Endothelial cell of umbilical vein (primary cell): ENCODE measurements at regions not wholly inside any gene's neighbourhood (a gene's known extent, or its start where the extent isn't known, plus 50 kb on each side); places are given as distances from the start of the nearest gene placed in this dataset.

Experiments
- BruUV-seq: library from RNA; stranded (reverse); fragments of 400-500 nt; replicated peaks from 2 replicates; lab custom pipeline; 2021; lab: Mats Ljungman, UMichigan
- CTCF ChIA-PET: fragments of 300-600, 350-600 bp; sonication (Branson Sonifier 250); formaldehyde crosslinking; loops from one replicate; lab custom pipeline; 2021; ENCODE audit warnings: antibody characterized with exemption, inconsistent platforms; lab: Charles Lee
- POLR2A ChIA-PET: fragments of 300-600, 350-600 bp; sonication (Branson Sonifier 250); formaldehyde crosslinking; loops from one replicate; lab custom pipeline; 2021; ENCODE audit warnings: antibody characterized with exemption, inconsistent platforms; lab: Charles Lee
- DNase-seq: peaks from one replicate; pipeline ENCODE4 v3.0.0-alpha.2; 2011; ENCODE audit warnings: low read depth, low spot score
- FAIRE-seq: peaks from 2 replicates; lab custom pipeline; 2011; peaks lifted over from hg19 to GRCh38; lab: Jason Lieb, UNC
- H2AFZ ChIP-seq: 2 replicates; pipeline ENCODE4 v1.6.0; 2012; ENCODE audit warnings: low read depth, low read length, control low read depth, inconsistent platforms
- H3K27ac ChIP-seq: 2 replicates; pipeline ENCODE4 v1.5.1; 2011; ENCODE audit warnings: low read depth, mild to moderate bottlenecking, control low read depth, low read length, moderate library complexity; ENCODE audit not compliant: insufficient read depth
- H3K27me3 ChIP-seq, 2 experiments: 2 replicates each; pipeline versions ENCODE4 v1.6.0 to v1.6.1; 2011; ENCODE audit warnings: low read length in 2 of 2, mixed read lengths in 1 of 2; ENCODE audit not compliant: control insufficient read depth in 2 of 2, insufficient read depth in 2 of 2
- H3K36me3 ChIP-seq, 2 experiments: 2 replicates in 1 of 2; 3 replicates in 1 of 2; pipeline ENCODE4 v1.5.1; 2011; ENCODE audit warnings: low read length in 2 of 2, mild to moderate bottlenecking in 1 of 2, moderate library complexity in 1 of 2; ENCODE audit not compliant: control insufficient read depth in 2 of 2, insufficient read depth in 2 of 2; ENCODE audit errors: extremely low read depth in 1 of 2
- H3K4me1 ChIP-seq: 3 replicates; pipeline ENCODE4 v1.5.1; 2011; ENCODE audit warnings: mild to moderate bottlenecking, low read length; ENCODE audit not compliant: control insufficient read depth, insufficient read depth; ENCODE audit errors: extremely low read depth
- H3K4me2 ChIP-seq: 2 replicates; pipeline ENCODE4 v1.6.1; 2011; ENCODE audit warnings: low read length, control low read depth, mixed read lengths; ENCODE audit not compliant: insufficient read depth
- H3K4me3 ChIP-seq, 3 experiments: fragments of 200-600 bp in 1 of 3; sonication (generic), shearing (Covaris generic) in 1 of 3; replicated peaks in 1 of 3; 2 replicates each; pipeline ENCODE4 v1.5.1; 2011 to 2016; ENCODE audit warnings: control low read depth in 3 of 3, low read length in 3 of 3, mild to moderate bottlenecking in 2 of 3, inconsistent platforms in 1 of 3, low read depth in 1 of 3, moderate library complexity in 1 of 3; ENCODE audit not compliant: insufficient read depth in 1 of 3
- H3K79me2 ChIP-seq: 2 replicates; pipeline ENCODE4 v1.6.0; 2012; ENCODE audit warnings: low read length, inconsistent platforms; ENCODE audit not compliant: control insufficient read depth, insufficient read depth
- H3K9ac ChIP-seq: replicated peaks from 2 replicates; pipeline ENCODE3; 2011; ENCODE audit warnings: low read length, control low read depth; ENCODE audit not compliant: insufficient read depth; ENCODE audit errors: extremely low read depth
- H3K9me1 ChIP-seq: replicated peaks from 3 replicates; pipeline ENCODE4 v1.6.0; 2011; ENCODE audit warnings: mild to moderate bottlenecking, low read length; ENCODE audit not compliant: control insufficient read depth, insufficient read depth; ENCODE audit errors: extremely low read depth
- H3K9me3 ChIP-seq: replicated peaks from 2 replicates; pipeline ENCODE4 v1.5.1; 2012; ENCODE audit warnings: low read length, inconsistent platforms; ENCODE audit not compliant: control insufficient read depth, insufficient read depth
- H4K20me1 ChIP-seq: replicated peaks from 2 replicates; pipeline ENCODE3; 2011; ENCODE audit warnings: mild to moderate bottlenecking, low read length; ENCODE audit not compliant: control insufficient read depth, insufficient read depth; ENCODE audit errors: extremely low read depth
- EZH2 ChIP-seq: IDR thresholded peaks from 2 replicates; pipeline ENCODE4 v1.6.1; 2012; ENCODE audit warnings: borderline replicate concordance, low read depth, mild to moderate bottlenecking, moderate library complexity, low read length, inconsistent platforms; ENCODE audit not compliant: severe bottlenecking
- FOS ChIP-seq: IDR thresholded peaks from 2 replicates; pipeline ENCODE4 v1.6.1; 2011; ENCODE audit warnings: mild to moderate bottlenecking, low read length, moderate library complexity, borderline replicate concordance; ENCODE audit not compliant: insufficient read depth
- GATA2 ChIP-seq: IDR thresholded peaks from 2 replicates; pipeline ENCODE4 v1.7.0; 2011; ENCODE audit warnings: low read depth, mild to moderate bottlenecking, moderate library complexity, mixed read lengths, low read length; ENCODE audit not compliant: insufficient read length, insufficient read depth
- JUN ChIP-seq: IDR thresholded peaks from 2 replicates; pipeline ENCODE4 v1.6.1; 2011; ENCODE audit warnings: borderline replicate concordance, low read depth; ENCODE audit not compliant: insufficient read length, insufficient read depth
- MYC ChIP-seq: IDR thresholded peaks from one replicate; pipeline ENCODE4 v1.6.1; 2011; ENCODE audit warnings: mild to moderate bottlenecking, low read depth, low read length
- POLR2A ChIP-seq: IDR thresholded peaks from 2 replicates; pipeline ENCODE4 v1.6.1; 2012; ENCODE audit warnings: low read depth, mild to moderate bottlenecking, control low read depth, low read length
- POLR2AphosphoS5 ChIP-seq: IDR thresholded peaks from 2 replicates; pipeline ENCODE4 v1.6.1; 2012; ENCODE audit warnings: low read depth, mild to moderate bottlenecking, control low read depth, low read length, moderate library complexity; ENCODE audit not compliant: insufficient read depth
- dilution Hi-C: fragments of 300-500 bp; cut with MboI; formaldehyde crosslinking; loops from one replicate; pipeline ENCODE4 v1.15.0; 2019; ENCODE audit warnings: low sequenced_read_pairs; ENCODE audit not compliant: extremely low pct_ligation_motif_present
- intact Hi-C: fragments of 100-400 bp; cut with micrococcal nuclease; formaldehyde crosslinking; loops from one replicate; pipeline ENCODE4 v1.10.0; 2022
- TF ChIP-seq, protein P1 (sequence below): IDR thresholded peaks from 2 replicates; pipeline ENCODE4 v1.6.1; 2011; ENCODE audit not compliant: insufficient read depth, insufficient read length
- TF ChIP-seq, protein P2 (sequence below), 2 donors: IDR thresholded peaks; 1 replicate in 1 of 2; 2 replicates in 1 of 2; pipeline ENCODE4 v1.5.1; 2011; ENCODE audit warnings: low read length in 2 of 2, mild to moderate bottlenecking in 2 of 2, moderate library complexity in 2 of 2, control low read depth in 1 of 2, inconsistent platforms in 1 of 2, low read depth in 1 of 2; ENCODE audit not compliant: insufficient read depth in 1 of 2; ENCODE audit errors: extremely low read depth in 1 of 2

DNA sequence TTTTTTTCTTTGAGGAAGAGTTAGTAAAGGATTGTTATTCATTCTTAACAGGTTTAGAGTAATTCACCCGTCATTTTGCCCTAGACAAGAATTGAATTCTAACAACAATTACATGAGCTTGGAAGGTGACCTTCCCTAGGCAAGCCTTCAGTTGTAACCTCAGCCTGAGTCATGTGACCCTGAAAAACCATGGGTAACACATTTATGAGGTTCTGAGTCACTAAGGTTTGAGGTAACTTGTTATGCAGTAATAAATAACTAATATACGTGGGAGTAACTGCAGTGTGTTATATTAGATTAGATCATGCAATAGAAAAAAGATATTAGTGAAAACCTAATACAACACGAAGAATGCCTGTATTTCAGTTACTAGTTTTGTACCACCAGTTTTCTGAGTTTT lies 237.6 kb upstream of the NDN start:
- FAIRE-seq: no peak
- Histone ChIP-seq H3K9me3 (peaks cover 3% of the 10 kb centered on the region), H3K27me3 (no peaks in the 10 kb centered on the region), H3K4me3 (no peak overlapping the region), H3K79me2 (no peaks in the 10 kb centered on the region), H3K9me1 (no peaks in the 10 kb centered on the region), H3K27ac (no peak overlapping the region), H3K36me3 (no peaks in the 10 kb centered on the region), H2AFZ (no peak overlapping the region), H4K20me1 (no peaks in the 10 kb centered on the region), H3K9ac (no peak overlapping the region), H3K4me1 (no peaks in the 10 kb centered on the region), H3K4me2 (no peak overlapping the region)
- intact Hi-C loops (no loop called here), dilution Hi-C loops (no loop called here)
- DNase-seq: no peak
- ChIA-PET CTCF (interaction anchor here (0.6 kb wide), 1 partner anchor 12 kb away, joined by 3 read pairs; no protein-coding TSS in a partner anchor), POLR2A (no interaction called here)
- BruUV-seq: no TSS peak
- TF ChIP-seq EZH2 (no peak), MYC (no peak), GATA2 (no peak), POLR2A (no peak), JUN (no peak)
- TF ChIP-seq, protein P1, sequence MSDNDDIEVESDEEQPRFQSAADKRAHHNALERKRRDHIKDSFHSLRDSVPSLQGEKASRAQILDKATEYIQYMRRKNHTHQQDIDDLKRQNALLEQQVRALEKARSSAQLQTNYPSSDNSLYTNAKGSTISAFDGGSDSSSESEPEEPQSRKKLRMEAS: no peak
- TF ChIP-seq, protein P2, sequence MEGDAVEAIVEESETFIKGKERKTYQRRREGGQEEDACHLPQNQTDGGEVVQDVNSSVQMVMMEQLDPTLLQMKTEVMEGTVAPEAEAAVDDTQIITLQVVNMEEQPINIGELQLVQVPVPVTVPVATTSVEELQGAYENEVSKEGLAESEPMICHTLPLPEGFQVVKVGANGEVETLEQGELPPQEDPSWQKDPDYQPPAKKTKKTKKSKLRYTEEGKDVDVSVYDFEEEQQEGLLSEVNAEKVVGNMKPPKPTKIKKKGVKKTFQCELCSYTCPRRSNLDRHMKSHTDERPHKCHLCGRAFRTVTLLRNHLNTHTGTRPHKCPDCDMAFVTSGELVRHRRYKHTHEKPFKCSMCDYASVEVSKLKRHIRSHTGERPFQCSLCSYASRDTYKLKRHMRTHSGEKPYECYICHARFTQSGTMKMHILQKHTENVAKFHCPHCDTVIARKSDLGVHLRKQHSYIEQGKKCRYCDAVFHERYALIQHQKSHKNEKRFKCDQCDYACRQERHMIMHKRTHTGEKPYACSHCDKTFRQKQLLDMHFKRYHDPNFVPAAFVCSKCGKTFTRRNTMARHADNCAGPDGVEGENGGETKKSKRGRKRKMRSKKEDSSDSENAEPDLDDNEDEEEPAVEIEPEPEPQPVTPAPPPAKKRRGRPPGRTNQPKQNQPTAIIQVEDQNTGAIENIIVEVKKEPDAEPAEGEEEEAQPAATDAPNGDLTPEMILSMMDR (IDR thresholded peaks at IDR 0.05; ENCODE audit: extremely low read depth in 1 of 2, insufficient read depth in 1 of 2, low read depth in 1 of 2, low read length in 2 of 2): no peak

DNA sequence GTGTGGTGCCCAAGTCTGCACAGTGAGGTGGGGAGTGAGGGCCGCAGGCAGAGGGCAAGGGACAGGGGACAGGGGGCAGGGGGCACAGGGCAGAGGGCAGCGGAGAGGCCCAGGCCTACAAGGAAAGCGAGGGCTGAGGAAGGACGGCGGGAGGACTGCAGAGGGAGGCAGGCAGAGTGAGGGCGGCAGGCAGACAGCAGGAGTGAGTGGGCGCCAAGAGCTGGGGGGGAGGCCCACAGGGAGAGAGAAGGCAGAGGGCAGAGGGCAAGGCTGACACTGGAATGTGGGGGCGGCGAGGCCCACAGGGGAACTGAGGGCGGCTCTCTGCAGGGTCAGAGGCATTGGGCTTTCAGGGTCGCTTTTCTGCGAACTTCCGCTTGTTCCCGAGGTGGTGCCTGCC lies 267.8 kb upstream of the NDN start:
- Histone ChIP-seq H3K27ac (no peak overlapping the region), H4K20me1 (no peaks in the 10 kb centered on the region), H3K9ac (no peak overlapping the region), H3K27me3 (no peaks in the 10 kb centered on the region), H3K9me1 (no peaks in the 10 kb centered on the region), H2AFZ (no peak overlapping the region), H3K36me3 (no peaks in the 10 kb centered on the region), H3K79me2 (no peaks in the 10 kb centered on the region), H3K4me3 (no peak overlapping the region), H3K4me1 (no peaks in the 10 kb centered on the region), H3K9me3 (peaks cover 2% of the 10 kb centered on the region), H3K4me2 (no peak overlapping the region)
- POLR2A ChIA-PET: no interaction called here
- CTCF ChIA-PET: no interaction called here
- dilution Hi-C loops: no loop called here
- BruUV-seq: no TSS peak
- intact Hi-C loops: no loop called here
- TF ChIP-seq GATA2 (no peak), MYC (no peak), FOS (no peak), POLR2A (no peak), POLR2AphosphoS5 (no peak), EZH2 (no peak), JUN (no peak)
- TF ChIP-seq, protein P1: no peak
- TF ChIP-seq, protein P2 (IDR thresholded peaks at IDR 0.05; ENCODE audit: extremely low read depth in 1 of 2, insufficient read depth in 1 of 2, low read depth in 1 of 2, low read length in 2 of 2): no peak
- FAIRE-seq (no peak), DNase-seq (no peak)
